GM18870 (cell line): ENCODE measurements at regions not wholly inside any gene's neighbourhood (a gene's known extent, or its start where the extent isn't known, plus 50 kb on each side); places are given as distances from the start of the nearest gene placed in this dataset.
"Not testable (repeated sequence)": the region's sequence is repeated elsewhere in the genome, so short reads cannot be mapped to it uniquely, and the experiment has no call there.

Experiments used
- ATAC-seq: cut with Tn5 transposase; IDR thresholded peaks from one replicate; pipeline ENCODE4 v1.9.1; 2021; ENCODE audit warnings: moderate library complexity; ENCODE audit not compliant: unreplicated experiment

GRCh38 chr18:71405169-71405809 is 1116.4 kb downstream of the SOCS6 start:
- ATAC-seq, result no peak

DNA sequence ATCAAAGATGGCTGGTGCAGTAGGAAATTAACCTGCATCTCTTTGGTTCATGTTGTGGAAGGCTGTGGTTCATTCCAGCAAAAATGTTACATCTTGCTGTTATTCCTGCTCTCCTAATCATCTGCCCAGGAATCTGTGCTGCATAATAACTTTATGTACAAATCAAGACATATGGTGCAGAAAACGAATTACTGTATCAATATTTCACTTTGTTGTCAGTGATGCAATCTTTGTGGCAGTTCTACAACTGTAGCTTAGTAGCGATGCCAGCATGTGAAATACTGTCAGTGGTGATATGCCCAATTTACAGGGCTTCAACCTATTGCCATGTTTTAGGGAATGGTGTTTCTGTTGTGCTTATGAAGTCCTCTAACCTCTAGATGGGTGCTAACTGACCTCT is 1114.7 kb downstream of the SOCS6 start:
- ATAC-seq, result no peak

- no peak for ATAC-seq
These were observed 1109.7 kb downstream of the SOCS6 start for GRCh38 chr18:71398531-71398930.

- no peak for ATAC-seq
These were observed 1099.3 kb downstream of the SOCS6 start for GRCh38 chr18:71388148-71388547.

DNA sequence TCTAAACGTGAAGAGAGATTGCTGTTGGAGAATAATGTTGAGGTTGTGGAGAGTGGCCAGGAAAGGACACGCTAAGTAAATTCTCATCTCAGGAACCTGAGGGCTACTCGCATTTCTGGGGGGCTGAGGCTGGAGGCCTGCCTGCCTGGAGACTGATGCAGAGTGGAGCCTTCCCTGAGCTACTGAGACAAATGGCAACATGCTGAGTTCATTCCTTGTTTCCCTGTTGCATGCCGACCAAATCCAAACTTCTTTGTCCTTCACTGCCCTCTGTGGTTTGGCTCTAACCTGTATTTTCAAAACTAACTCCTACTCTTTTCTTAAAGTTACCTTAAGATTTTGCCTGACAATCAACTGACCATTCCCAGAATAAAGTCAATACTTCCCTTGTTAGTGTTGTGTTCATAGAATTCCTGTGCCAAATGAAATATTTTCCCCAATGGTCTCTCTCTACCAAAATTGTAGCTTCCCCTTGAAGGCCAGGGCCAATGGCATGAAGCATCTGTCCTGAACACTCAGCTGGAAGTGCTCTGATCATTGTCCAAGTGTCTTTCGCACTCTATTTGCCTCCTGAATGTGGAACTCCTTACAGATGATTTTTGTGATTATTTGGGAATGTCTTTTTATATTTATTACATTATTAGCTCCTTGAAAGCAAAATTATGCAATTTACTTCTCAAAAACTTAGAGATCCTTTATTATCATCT is 1085.6 kb downstream of the SOCS6 start:
- no peak for ATAC-seq

GRCh38 chr18:71371951-71372605 is 1083.2 kb downstream of the SOCS6 start:
- ATAC-seq, result no peak

GRCh38 chr18:71370671-71371445 is 1082.0 kb downstream of the SOCS6 start:
- ATAC-seq, result no peak

- no peak for ATAC-seq
These were observed 1081.2 kb downstream of the SOCS6 start for GRCh38 chr18:71370095-71370494.

DNA sequence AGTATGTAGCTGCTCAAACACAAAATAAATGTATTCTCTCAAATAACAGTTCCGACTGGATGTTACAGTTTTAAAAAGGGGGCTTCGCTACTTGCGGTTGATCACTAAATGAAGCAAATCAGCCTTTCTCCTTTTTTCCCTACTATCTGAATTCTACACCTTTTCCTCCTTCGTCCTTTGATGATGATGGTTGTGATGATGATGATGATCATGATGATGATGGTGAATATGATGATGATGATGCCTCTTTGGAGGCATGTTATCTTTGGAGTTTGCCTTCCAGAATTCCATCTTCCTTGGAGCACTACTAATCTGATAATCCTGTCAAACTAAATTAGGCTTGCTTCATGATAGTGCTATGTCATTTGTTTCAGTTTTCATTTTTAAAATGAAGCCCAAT is 1073.3 kb downstream of the SOCS6 start:
- no peak for ATAC-seq

GRCh38 chr18:71355599-71355998 is 1066.8 kb downstream of the SOCS6 start:
- not testable (repeated sequence) for ATAC-seq

DNA sequence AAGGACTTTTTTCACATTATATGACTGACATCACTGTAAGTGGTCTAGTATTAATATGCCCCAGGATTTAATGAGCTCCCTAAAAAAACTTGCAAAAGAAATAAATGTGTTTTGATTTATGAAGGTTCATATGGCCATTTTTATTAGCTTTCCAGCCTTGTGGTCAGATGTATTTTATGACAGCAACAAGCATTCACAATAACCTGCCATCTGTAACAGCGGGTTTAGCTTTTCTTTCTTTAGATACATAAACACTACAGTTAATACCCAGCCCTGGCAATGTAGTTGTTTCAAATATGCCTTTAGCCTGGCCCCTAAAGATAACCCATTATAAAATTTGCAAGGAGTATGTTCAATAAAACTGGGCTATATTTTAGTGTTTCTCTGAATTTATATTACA is 1063.8 kb downstream of the SOCS6 start:
- no peak for ATAC-seq

GRCh38 chr18:71336576-71337210 is 1047.8 kb downstream of the SOCS6 start:
- no peak for ATAC-seq

- ATAC-seq, result no peak
These were observed 1040.7 kb downstream of the SOCS6 start for GRCh38 chr18:71329563-71329962.

- ATAC-seq, result no peak
These were observed 1040.3 kb downstream of the SOCS6 start for GRCh38 chr18:71329114-71329513.

DNA sequence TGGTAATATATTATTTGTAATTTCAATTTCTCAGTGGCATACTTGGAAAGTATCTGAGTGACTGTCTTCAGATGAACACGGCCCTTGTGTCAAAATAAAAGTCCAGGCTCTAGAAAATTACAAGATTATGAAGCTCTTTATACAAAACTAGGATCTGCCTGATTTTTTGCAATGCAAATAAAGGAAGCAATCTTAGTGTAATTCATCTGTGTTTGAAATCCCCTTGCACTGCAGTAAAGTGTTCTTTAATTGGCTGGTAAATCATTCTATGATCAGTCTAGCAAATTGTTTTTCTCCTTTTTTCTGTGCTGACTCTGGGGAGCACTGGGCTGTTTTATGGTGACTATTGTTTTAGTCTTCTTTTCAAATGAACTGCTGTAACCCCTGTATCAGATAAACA is 1039.0 kb downstream of the SOCS6 start:
- ATAC-seq, result no peak

DNA sequence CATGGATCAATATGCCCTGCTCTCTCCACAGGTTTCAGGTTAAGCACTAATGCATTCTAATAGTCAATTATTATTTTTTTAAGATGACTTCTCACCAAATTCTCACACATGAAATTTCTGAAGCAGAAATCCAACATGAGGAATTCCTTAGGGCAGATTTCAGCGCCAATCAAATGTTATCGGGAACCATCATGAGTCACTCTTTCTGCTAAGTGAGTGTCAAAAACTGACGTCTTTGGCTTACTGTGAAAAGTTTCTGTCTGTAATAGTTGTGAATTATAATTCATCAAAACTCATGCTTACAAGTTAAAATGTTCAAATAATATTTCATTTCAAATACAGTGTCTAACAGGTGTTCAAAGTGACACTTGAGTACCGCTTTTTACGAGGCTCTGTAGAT is 1038.6 kb downstream of the SOCS6 start:
- no peak for ATAC-seq

- no peak for ATAC-seq
These were observed 1038.0 kb downstream of the SOCS6 start for GRCh38 chr18:71326826-71327225.

GRCh38 chr18:71324356-71324755 is 1035.5 kb downstream of the SOCS6 start:
- ATAC-seq, result no peak

DNA sequence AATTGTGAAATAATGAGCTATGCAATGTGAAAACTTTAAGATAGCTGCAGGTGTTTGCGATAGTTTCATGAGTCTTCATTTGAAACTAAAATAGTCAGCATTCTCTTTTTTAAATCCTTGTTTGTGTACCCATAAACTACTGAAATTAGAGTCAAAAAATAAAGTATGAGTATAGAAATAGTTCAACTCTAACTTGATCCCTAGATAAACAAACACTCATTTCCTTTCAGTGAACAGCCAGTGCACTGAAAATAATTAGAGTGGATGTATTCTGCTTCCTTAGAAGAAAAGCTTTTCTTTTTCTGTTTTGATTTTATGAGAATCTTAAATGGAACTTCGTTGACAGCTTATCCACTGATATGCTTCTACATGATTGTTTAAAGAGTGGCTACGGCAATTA is 1033.4 kb downstream of the SOCS6 start:
- ATAC-seq, result no peak

DNA sequence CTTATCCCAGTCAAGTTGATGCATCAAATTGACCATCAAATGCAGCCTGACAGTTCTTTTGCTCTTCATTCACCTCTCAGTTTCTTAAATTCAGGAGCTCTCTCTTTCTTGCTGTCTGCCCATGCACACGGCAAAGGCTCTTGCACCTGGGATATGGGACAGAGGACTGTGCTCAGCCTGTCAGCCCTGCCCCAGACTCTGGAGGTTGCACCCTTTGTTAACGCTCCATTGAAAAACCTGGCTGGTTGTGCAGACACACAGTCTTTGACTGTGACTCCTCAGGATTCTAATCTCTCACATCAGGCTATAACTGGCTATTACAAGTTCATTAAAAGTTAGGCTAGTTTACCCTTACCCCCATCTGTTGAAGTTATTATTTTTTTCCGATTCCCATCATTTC is 1032.5 kb downstream of the SOCS6 start:
- no peak for ATAC-seq

GRCh38 chr18:71304856-71305255 is 1016.0 kb downstream of the SOCS6 start:
- no peak for ATAC-seq
